Spleen (tissue), 7 donors: ENCODE measurements at regions not wholly inside any gene's neighbourhood (a gene's known extent, or its start where the extent isn't known, plus 50 kb on each side); places are given as distances from the start of the nearest gene placed in this dataset.
"Not testable (repeated sequence)": the region's sequence is repeated elsewhere in the genome, so short reads cannot be mapped to it uniquely, and the experiment has no call there.

Source experiments
- POLR2A ChIP-seq, 3 donors: fragments of 450-650 bp; IDR thresholded peaks; one replicate each; pipeline ENCODE4 v1.5.1; 2017; ENCODE audit warnings: antibody characterized with exemption in 3 of 3, mild to moderate bottlenecking in 1 of 3
- POLR2AphosphoS5 ChIP-seq, 3 donors: sonication (generic); formaldehyde crosslinking; IDR thresholded peaks; one replicate each; pipeline ENCODE4 v1.5.1; 2017; ENCODE audit warnings: antibody characterized with exemption in 3 of 3
- TF ChIP-seq, protein P1 (sequence below), 11 experiments: fragments of 200-600 bp in 7 of 11; fragments of 450-650 bp in 4 of 11; sonication (generic) in 4 of 11; IDR thresholded peaks in 8 of 11; conservative IDR thresholded peaks in 3 of 11; 1 replicate in 7 of 11; 2 replicates in 4 of 11; pipeline versions ENCODE4 v1.4.0 to v1.8.0; 2016 to 2021; ENCODE audit warnings: antibody characterized with exemption in 11 of 11, inconsistent platforms in 4 of 11, mild to moderate bottlenecking in 1 of 11
- donor health status: DM: no; HTN: no; CAD: no; lungs with moderate emphysema.
- donor health status: DM: no; HTN: no; CAD: no.
- donor health status: DM: no; HTN: no; CAD: no.

DNA sequence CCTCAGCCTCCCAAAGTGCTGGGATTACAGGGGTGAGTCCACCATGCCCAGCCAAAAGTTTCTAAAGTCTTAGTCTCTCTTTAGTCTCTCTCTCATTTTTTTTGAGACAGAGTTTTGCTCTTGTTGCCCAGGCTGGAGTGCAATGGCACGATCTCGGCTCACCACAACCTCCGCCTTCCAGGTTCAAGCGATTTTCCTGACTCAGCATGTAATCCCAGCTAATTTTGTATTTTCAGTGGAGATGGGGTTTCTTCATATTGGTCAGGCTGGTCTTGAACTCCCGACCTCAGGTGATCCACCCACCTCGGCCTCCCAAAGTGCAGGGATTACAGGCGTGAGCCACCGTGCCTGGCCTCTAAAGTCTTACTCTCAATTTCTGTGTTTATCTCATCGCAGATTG lies 100.1 kb upstream of the GRK3 start:
- TF ChIP-seq, protein P1, sequence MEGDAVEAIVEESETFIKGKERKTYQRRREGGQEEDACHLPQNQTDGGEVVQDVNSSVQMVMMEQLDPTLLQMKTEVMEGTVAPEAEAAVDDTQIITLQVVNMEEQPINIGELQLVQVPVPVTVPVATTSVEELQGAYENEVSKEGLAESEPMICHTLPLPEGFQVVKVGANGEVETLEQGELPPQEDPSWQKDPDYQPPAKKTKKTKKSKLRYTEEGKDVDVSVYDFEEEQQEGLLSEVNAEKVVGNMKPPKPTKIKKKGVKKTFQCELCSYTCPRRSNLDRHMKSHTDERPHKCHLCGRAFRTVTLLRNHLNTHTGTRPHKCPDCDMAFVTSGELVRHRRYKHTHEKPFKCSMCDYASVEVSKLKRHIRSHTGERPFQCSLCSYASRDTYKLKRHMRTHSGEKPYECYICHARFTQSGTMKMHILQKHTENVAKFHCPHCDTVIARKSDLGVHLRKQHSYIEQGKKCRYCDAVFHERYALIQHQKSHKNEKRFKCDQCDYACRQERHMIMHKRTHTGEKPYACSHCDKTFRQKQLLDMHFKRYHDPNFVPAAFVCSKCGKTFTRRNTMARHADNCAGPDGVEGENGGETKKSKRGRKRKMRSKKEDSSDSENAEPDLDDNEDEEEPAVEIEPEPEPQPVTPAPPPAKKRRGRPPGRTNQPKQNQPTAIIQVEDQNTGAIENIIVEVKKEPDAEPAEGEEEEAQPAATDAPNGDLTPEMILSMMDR (IDR thresholded peaks at IDR 0.05 in 8 of 11, conservative IDR thresholded peaks at IDR 0.05 in 3 of 11), result not testable (repeated sequence)
- not testable (repeated sequence) for TF ChIP-seq POLR2A, POLR2AphosphoS5 (IDR thresholded peaks at IDR 0.05)
